ENCODE measurements at regions not wholly inside any gene's neighbourhood (a gene's known extent, or its start where the extent isn't known, plus 50 kb on each side); places are given as distances from the start of the nearest gene placed in this dataset.

DNA sequence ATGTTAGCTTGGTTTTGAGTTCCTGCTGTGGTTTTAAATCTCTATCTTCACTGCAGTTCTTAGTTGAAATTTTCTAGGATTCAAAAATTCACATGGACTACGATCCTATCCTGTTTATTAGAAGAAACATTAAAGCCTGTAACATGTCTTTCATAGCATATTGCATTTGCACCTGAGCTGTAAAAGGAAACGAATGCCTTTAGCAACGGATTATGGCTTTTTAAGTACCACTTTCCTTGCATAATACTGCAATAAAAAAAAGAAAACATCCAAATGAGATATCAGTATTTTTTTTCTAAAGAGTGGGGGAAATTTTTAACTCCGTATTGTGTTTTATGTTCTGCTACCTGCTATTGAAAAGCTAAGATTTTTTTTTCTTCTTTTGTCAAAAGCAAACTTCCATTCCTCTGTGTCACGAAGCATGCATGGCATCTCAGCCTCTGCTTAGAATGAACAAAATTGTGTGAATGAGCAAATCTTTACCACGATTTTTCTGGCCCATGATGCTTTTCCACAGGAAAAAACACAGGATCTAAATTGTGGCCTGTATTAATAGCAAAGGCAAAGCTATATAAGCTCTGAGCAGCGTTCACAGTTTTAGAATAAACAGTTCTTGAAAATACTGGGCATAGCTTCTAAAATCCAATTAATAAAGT lies 110.0 kb upstream of the CDIN1 start:
- Histone ChIP-seq H3K36me3 (no peaks in the 10 kb centered on the region), H3K27ac (peak overlapping the region in 2 of 4 donors; percentile 5 to 15), H3K4me1 (peaks cover 0 to 11% (median 2%) of the 10 kb centered on the region in 3 donors), H3K4me3 (no peak overlapping the region), H3K9me3 (no peaks in the 10 kb centered on the region), H3K27me3 (no peaks in the 10 kb centered on the region)
- 20 to 21% methylated on average over 6 to 7 of the region's 7 CpGs for WGBS, 2 donors (ENCODE audit: low coverage in 1 of 2)
- no peak for TF ChIP-seq POLR2AphosphoS5 (IDR thresholded peaks at IDR 0.05)
- TF ChIP-seq POLR2A (IDR thresholded peaks at IDR 0.05), result no peak
- TF ChIP-seq EP300 (IDR thresholded peaks at IDR 0.05), result no peak
- no peak for ATAC-seq

DNA sequence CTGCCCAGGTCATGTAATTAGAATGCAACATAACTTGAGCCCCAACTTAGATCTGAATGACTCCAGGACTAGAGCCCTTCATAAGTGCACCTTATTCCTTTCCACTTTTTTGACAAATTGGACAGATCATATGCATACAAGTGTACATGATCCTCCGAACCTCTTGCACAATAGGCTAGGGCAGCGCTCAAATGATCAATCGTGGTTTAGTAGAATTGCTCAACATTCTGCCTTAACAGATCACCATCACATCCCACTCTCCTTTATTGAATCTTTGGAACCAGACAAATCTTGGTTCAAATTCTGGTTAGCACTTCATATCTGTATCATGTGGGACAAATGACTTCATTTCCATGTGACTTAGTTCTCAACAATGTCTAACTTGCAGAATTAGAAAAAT lies 106.8 kb upstream of the CDIN1 start:
- Histone ChIP-seq H3K4me3 (no peak overlapping the region), H3K27me3 (no peaks in the 10 kb centered on the region), H3K4me1 (peaks cover 0 to 11% (median 2%) of the 10 kb centered on the region in 3 donors), H3K9me3 (no peaks in the 10 kb centered on the region), H3K27ac (no peak overlapping the region), H3K36me3 (no peaks in the 10 kb centered on the region)
- ATAC-seq, result no peak
- WGBS, 2 donors (ENCODE audit: low coverage in 1 of 2), result 52 to 71% methylated on average over 3 of the region's 3 CpGs
- TF ChIP-seq EP300 (IDR thresholded peaks at IDR 0.05) (no peak), POLR2A (IDR thresholded peaks at IDR 0.05) (no peak), POLR2AphosphoS5 (IDR thresholded peaks at IDR 0.05) (no peak)
- TF ChIP-seq, protein P1, sequence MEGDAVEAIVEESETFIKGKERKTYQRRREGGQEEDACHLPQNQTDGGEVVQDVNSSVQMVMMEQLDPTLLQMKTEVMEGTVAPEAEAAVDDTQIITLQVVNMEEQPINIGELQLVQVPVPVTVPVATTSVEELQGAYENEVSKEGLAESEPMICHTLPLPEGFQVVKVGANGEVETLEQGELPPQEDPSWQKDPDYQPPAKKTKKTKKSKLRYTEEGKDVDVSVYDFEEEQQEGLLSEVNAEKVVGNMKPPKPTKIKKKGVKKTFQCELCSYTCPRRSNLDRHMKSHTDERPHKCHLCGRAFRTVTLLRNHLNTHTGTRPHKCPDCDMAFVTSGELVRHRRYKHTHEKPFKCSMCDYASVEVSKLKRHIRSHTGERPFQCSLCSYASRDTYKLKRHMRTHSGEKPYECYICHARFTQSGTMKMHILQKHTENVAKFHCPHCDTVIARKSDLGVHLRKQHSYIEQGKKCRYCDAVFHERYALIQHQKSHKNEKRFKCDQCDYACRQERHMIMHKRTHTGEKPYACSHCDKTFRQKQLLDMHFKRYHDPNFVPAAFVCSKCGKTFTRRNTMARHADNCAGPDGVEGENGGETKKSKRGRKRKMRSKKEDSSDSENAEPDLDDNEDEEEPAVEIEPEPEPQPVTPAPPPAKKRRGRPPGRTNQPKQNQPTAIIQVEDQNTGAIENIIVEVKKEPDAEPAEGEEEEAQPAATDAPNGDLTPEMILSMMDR (IDR thresholded peaks at IDR 0.05), result no peak

DNA sequence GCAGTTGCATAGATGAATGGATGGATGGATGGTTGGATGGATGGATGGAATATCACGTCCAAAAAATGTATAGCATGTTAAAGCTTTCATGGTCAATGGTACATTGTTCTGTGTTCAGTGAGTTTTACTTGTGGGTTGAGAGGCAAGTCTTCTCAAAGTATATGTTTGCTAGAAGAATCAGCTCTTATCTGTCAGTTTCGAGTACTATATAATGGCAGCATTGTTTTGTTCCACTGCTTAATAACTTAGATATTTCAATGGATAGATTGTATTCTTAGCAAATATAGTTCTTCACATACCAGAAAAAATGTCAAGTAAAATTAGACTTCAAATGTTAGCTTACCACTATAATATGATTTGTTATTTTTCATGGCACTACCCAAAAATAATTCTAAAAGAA lies 100.9 kb upstream of the CDIN1 start:
- WGBS, 2 donors (ENCODE audit: low coverage in 1 of 2), result 79 to 93% methylated on average over 2 of the region's 2 CpGs
- no peak for ATAC-seq

DNA sequence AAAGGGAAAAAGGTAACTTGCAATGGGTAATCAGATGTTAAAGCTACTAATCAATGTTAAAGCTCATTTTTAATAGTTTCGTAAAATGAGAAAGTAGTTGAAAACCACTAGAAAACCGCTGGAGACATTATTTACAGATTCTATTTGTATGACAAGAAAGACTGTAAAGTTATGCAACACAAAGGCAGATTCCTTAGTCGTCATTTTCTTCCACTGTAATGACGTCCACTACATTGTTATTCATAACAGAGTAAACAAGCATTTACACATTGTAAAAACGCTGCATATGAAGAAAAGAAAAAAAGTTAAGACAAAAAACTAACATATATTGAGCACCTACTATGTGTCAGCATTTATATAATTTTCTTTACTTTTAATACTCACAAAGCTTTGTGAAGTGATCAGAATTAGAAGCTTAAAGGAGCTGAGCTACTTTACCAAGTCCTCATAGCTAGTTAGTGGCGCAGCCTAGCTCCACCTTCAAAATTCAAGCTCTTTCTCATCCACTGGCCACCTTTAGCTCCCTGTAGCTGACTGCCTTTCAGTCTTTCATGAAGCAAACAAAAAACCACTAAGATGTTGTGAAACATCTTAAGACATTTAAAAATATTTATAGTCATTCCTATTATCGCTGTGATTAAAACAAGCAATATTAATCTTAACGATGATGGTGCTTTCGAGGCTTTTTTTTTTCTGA lies 100.1 kb upstream of the CDIN1 start:
- Histone ChIP-seq H3K4me3 (no peak overlapping the region), H3K27me3 (no peaks in the 10 kb centered on the region), H3K9me3 (no peaks in the 10 kb centered on the region), H3K4me1 (no peaks in the 10 kb centered on the region), H3K36me3 (no peaks in the 10 kb centered on the region), H3K27ac (no peak overlapping the region)
- ATAC-seq, result no peak
- 70 to 78% methylated on average over 8 to 9 of the region's 9 CpGs for WGBS, 2 donors (ENCODE audit: low coverage in 1 of 2)
- no peak for TF ChIP-seq EP300 (IDR thresholded peaks at IDR 0.05)
- TF ChIP-seq, protein P1 (IDR thresholded peaks at IDR 0.05), result no peak
- no peak for TF ChIP-seq POLR2AphosphoS5 (IDR thresholded peaks at IDR 0.05)
- TF ChIP-seq POLR2A (IDR thresholded peaks at IDR 0.05), result no peak

More for the DNA sequence above, 100.9 kb upstream of the CDIN1 start:
- Histone ChIP-seq H3K4me1 (no peaks in the 10 kb centered on the region), H3K27ac (no peak overlapping the region), H3K4me3 (no peak overlapping the region), H3K9me3 (no peaks in the 10 kb centered on the region), H3K36me3 (no peaks in the 10 kb centered on the region), H3K27me3 (no peaks in the 10 kb centered on the region)
- no peak for TF ChIP-seq POLR2AphosphoS5 (IDR thresholded peaks at IDR 0.05)
- no peak for TF ChIP-seq POLR2A (IDR thresholded peaks at IDR 0.05)
- TF ChIP-seq, protein P1 (IDR thresholded peaks at IDR 0.05), result no peak
- TF ChIP-seq EP300 (IDR thresholded peaks at IDR 0.05), result no peak

DNA sequence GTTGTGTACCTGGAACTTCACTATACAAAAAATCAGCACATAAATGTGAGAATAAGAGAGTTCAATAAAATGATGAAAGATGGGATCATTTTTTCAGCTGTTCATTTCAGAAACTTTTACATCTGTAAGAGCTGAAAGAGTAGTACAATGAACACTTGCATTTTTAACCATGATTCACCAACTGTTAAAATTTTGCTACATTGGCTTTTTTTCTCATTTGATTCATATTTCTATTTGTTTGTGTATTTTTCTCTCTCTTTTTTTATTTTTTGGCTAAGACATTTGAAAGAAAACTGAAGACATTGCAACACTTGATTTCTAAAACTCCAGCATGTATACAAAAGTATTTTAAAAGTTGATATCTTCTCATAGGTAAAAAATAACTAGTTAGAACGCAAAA lies 98.3 kb upstream of the CDIN1 start:
- Histone ChIP-seq H3K4me3 (no peak overlapping the region), H3K36me3 (no peaks in the 10 kb centered on the region), H3K4me1 (no peaks in the 10 kb centered on the region), H3K27me3 (no peaks in the 10 kb centered on the region), H3K27ac (no peak overlapping the region), H3K9me3 (no peaks in the 10 kb centered on the region)
- TF ChIP-seq POLR2A (IDR thresholded peaks at IDR 0.05) (no peak), EP300 (IDR thresholded peaks at IDR 0.05) (no peak), POLR2AphosphoS5 (IDR thresholded peaks at IDR 0.05) (no peak)
- TF ChIP-seq, protein P1 (IDR thresholded peaks at IDR 0.05), result no peak
- no peak for ATAC-seq
- WGBS, 2 donors (ENCODE audit: low coverage in 1 of 2), result 100% methylated on average over 1 of the region's 1 CpG; no CpG with 5 or more reads in 1 of the 2 donors

Data from gastroesophageal sphincter (tissue), 4 donors.